GM19438 (cell line): ENCODE measurements at regions not wholly inside any gene's neighbourhood (a gene's known extent, or its start where the extent isn't known, plus 50 kb on each side); places are given as distances from the start of the nearest gene placed in this dataset.

Experiments used
- ATAC-seq: cut with Tn5 transposase; IDR thresholded peaks from one replicate; pipeline ENCODE4 v1.9.1; 2021; ENCODE audit warnings: low read depth; ENCODE audit not compliant: unreplicated experiment

GRCh38 chr3:43210049-43211027 lies 76.0 kb upstream of the SNRK start:
- ATAC-seq = no peak

- no peak for ATAC-seq
Observed at GRCh38 chr3:43207628-43208085, 78.7 kb upstream of the SNRK start.

- no peak for ATAC-seq
Observed at GRCh38 chr3:43206632-43207031, 79.7 kb upstream of the SNRK start.

- ATAC-seq = no peak
Observed at GRCh38 chr3:43206105-43206504, 80.2 kb upstream of the SNRK start.

- ATAC-seq = no peak
Observed at GRCh38 chr3:43203022-43203421, 83.3 kb upstream of the SNRK start.

- no peak for ATAC-seq
Observed at GRCh38 chr3:43201581-43201980, 84.8 kb upstream of the SNRK start.

GRCh38 chr3:43199645-43200306 lies 86.6 kb upstream of the SNRK start:
- ATAC-seq = no peak

GRCh38 chr3:43198791-43199644 lies 87.3 kb upstream of the SNRK start:
- ATAC-seq = no peak

GRCh38 chr3:43198301-43198700 lies 88.0 kb upstream of the SNRK start:
- no peak for ATAC-seq

GRCh38 chr3:43197181-43197580 lies 89.2 kb upstream of the SNRK start:
- ATAC-seq = no peak

GRCh38 chr3:43196721-43197120 lies 89.6 kb upstream of the SNRK start:
- ATAC-seq = no peak

GRCh38 chr3:43195115-43195498 lies 89.2 kb upstream of the POMGNT2 start:
- ATAC-seq = no peak

GRCh38 chr3:43194490-43195114 lies 88.7 kb upstream of the POMGNT2 start:
- ATAC-seq = no peak

- ATAC-seq = no peak
Observed at GRCh38 chr3:43194069-43194468, 88.2 kb upstream of the POMGNT2 start.

GRCh38 chr3:43192028-43192427 lies 86.1 kb upstream of the POMGNT2 start:
- no peak for ATAC-seq

- ATAC-seq = no peak
Observed at GRCh38 chr3:43191116-43191515, 85.2 kb upstream of the POMGNT2 start.

GRCh38 chr3:43190670-43191069 lies 84.8 kb upstream of the POMGNT2 start:
- ATAC-seq = no peak

GRCh38 chr3:43187836-43188479 lies 82.1 kb upstream of the POMGNT2 start:
- no peak for ATAC-seq

GRCh38 chr3:43185983-43186314 lies 80.1 kb upstream of the POMGNT2 start:
- no peak for ATAC-seq
